Chondrocyte (in vitro differentiated cells): ENCODE measurements at regions not wholly inside any gene's neighbourhood (a gene's known extent, or its start where the extent isn't known, plus 50 kb on each side); places are given as distances from the start of the nearest gene placed in this dataset.

Source experiments
- DNase-seq: peaks from one replicate; pipeline ENCODE4 v3.0.0; 2021; ENCODE audit warnings: mixed read lengths, low spot score
- H3K27ac Mint-ChIP-seq: one replicate; pipeline ENCODE4 v1.8.0; 2021; ENCODE audit warnings: mild to moderate bottlenecking, moderate library complexity, mixed read lengths; ENCODE audit not compliant: unreplicated experiment
- H3K27me3 Mint-ChIP-seq: 2 replicates; pipeline ENCODE4 v1.8.0; 2021; ENCODE audit warnings: low read depth, mixed read lengths
- H3K36me3 Mint-ChIP-seq: 2 replicates; pipeline ENCODE4 v1.8.0; 2021; ENCODE audit warnings: low read depth, mixed read lengths
- H3K4me1 Mint-ChIP-seq: 2 replicates; pipeline ENCODE4 v1.8.0; 2021; ENCODE audit warnings: low read depth, mild to moderate bottlenecking, mixed read lengths
- H3K4me3 Mint-ChIP-seq: one replicate; pipeline ENCODE4 v1.8.0; 2021; ENCODE audit warnings: mild to moderate bottlenecking, moderate library complexity, mixed read lengths; ENCODE audit not compliant: unreplicated experiment
- H3K9me3 Mint-ChIP-seq: 2 replicates; pipeline ENCODE4 v1.8.0; 2021; ENCODE audit warnings: low read depth, mixed read lengths
- TF ChIP-seq, protein P1 (sequence below): fragments of 200-600 bp; sonication (generic); IDR thresholded peaks from 2 replicates; pipeline ENCODE4 v1.5.0; 2021; ENCODE audit warnings: antibody characterized with exemption, mild to moderate bottlenecking, moderate library complexity

DNA sequence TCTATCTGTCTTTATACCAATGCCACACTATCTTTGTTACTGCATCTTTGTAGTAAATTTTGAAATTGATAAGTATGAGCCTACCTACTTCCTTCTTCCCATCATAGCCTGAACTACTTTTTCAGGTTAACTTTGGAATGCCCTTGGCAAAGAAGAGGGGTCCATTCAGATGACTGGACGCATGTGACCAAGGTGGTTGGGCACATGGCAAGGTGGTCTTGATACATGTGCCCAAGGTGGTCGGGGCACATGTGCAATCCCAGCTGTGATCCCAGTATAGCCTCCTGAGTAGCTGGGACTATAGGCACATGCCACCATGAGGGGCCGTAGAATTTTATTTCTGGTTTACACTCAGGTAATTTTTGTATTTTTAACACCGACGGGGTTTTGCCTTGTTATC is 330.2 kb downstream of the GABRB3 start:
- TF ChIP-seq, protein P1, sequence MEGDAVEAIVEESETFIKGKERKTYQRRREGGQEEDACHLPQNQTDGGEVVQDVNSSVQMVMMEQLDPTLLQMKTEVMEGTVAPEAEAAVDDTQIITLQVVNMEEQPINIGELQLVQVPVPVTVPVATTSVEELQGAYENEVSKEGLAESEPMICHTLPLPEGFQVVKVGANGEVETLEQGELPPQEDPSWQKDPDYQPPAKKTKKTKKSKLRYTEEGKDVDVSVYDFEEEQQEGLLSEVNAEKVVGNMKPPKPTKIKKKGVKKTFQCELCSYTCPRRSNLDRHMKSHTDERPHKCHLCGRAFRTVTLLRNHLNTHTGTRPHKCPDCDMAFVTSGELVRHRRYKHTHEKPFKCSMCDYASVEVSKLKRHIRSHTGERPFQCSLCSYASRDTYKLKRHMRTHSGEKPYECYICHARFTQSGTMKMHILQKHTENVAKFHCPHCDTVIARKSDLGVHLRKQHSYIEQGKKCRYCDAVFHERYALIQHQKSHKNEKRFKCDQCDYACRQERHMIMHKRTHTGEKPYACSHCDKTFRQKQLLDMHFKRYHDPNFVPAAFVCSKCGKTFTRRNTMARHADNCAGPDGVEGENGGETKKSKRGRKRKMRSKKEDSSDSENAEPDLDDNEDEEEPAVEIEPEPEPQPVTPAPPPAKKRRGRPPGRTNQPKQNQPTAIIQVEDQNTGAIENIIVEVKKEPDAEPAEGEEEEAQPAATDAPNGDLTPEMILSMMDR, result no peak
- DNase-seq, result no peak
- Mint-ChIP-seq H3K4me3 (no peak overlapping the region), H3K4me1 (no peaks in the 10 kb centered on the region), H3K36me3 (no peaks in the 10 kb centered on the region), H3K27me3 (no peaks in the 10 kb centered on the region), H3K9me3 (peaks cover 8% of the 10 kb centered on the region), H3K27ac (no peak overlapping the region)

DNA sequence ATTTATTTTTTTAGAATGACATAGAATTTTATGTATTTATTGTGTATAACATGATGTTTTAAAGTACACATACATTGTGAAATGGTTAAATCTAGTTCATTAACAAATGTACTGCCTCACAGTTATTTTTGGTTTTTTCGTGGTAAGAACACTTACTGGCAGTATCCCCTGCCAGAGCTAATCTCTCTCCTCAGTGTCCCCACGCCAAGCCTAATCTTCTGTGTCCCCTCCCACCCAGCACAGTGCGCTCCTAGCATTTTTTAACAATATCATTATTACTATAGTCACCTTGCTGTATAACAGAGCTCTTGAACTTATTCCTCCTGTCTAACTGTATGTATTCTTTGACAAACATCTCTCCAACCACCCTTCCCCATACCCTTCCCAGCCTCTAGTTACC is 333.2 kb downstream of the GABRB3 start:
- H3K27me3 Mint-ChIP-seq, result no peaks in the 10 kb centered on the region
- no peak overlapping the region for H3K27ac Mint-ChIP-seq
- no peaks in the 10 kb centered on the region for H3K4me1 Mint-ChIP-seq
- no peak overlapping the region for H3K4me3 Mint-ChIP-seq
- H3K9me3 Mint-ChIP-seq, result peaks cover 11% of the 10 kb centered on the region
- TF ChIP-seq, protein P1, result no peak
- DNase-seq, result no peak
- no peaks in the 10 kb centered on the region for H3K36me3 Mint-ChIP-seq

DNA sequence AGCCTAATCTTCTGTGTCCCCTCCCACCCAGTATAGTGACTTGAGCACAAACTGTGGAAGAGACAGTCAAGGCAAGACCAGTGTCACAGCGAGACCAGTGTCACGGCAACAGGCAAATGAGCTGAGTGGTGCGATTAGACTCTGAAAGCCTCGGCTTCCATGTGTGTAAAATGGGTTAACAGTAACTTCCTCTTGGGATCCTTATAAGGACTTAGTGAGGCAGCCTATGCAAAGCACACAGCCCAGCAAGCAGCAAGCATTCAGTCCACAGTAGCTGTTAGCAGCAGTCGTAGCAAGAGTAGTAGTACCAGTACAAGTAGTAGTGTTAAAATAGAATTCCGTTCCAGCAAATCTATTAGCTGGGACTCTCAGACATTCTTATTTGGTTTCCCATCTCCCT is 334.1 kb downstream of the GABRB3 start:
- no peaks in the 10 kb centered on the region for H3K36me3 Mint-ChIP-seq
- no peaks in the 10 kb centered on the region for H3K27me3 Mint-ChIP-seq
- no peak overlapping the region for H3K27ac Mint-ChIP-seq
- no peak overlapping the region for H3K4me3 Mint-ChIP-seq
- TF ChIP-seq, protein P1, result no peak
- no peak for DNase-seq
- H3K4me1 Mint-ChIP-seq, result no peaks in the 10 kb centered on the region
- peaks cover 14% of the 10 kb centered on the region for H3K9me3 Mint-ChIP-seq

DNA sequence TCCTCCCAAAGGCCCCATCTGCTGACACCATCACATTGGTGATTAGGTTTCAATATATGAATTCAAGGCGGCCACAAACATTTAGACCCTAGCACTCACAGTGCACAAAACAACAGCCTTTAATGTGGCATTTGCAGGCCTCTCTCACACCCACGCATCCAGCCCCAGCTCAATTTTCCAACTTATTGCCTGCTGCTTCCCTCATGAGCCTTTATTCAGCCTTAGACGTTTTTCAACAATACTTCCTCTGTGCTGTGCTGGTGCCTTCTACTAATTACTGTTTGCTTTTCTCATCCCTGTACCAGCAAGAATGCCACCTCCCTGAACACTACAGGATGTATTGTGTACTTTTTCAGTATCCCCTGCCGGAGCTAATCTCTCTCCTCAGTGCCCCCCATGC is 334.6 kb downstream of the GABRB3 start:
- no peaks in the 10 kb centered on the region for H3K4me1 Mint-ChIP-seq
- no peaks in the 10 kb centered on the region for H3K27me3 Mint-ChIP-seq
- peaks cover 15% of the 10 kb centered on the region for H3K9me3 Mint-ChIP-seq
- DNase-seq, result no peak
- H3K4me3 Mint-ChIP-seq, result no peak overlapping the region
- TF ChIP-seq, protein P1, result no peak
- no peak overlapping the region for H3K27ac Mint-ChIP-seq
- H3K36me3 Mint-ChIP-seq, result no peaks in the 10 kb centered on the region

DNA sequence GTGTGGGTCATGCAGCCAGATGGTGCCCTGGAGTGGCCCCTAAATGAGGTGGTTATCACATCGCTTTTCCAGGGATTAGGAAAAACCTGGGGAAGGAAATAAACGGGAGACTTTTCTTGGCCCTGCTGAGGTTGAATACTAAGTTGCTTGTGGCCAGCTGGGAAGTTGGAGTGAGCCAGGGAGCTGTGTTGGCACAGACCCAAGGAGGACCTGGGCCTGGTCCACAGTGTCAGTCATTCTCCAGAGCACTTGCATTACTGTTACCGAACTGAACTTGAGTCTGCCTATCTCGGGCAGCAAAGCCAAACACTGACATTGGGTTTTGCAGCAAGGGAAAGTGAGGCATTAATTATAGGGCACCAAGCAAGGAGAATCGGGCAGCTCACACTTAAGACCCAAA is 339.0 kb downstream of the GABRB3 start:
- peaks cover 22% of the 10 kb centered on the region for H3K9me3 Mint-ChIP-seq
- H3K27me3 Mint-ChIP-seq, result no peaks in the 10 kb centered on the region
- H3K36me3 Mint-ChIP-seq, result no peaks in the 10 kb centered on the region
- no peaks in the 10 kb centered on the region for H3K4me1 Mint-ChIP-seq
- no peak overlapping the region for H3K27ac Mint-ChIP-seq
- no peak for DNase-seq
- TF ChIP-seq, protein P1, result no peak
- no peak overlapping the region for H3K4me3 Mint-ChIP-seq
